Spleen (tissue), 7 donors: ENCODE measurements at regions not wholly inside any gene's neighbourhood (a gene's known extent, or its start where the extent isn't known, plus 50 kb on each side); places are given as distances from the start of the nearest gene placed in this dataset.

Source experiments
- POLR2A ChIP-seq, 3 donors: fragments of 450-650 bp; IDR thresholded peaks; one replicate each; pipeline ENCODE4 v1.5.1; 2017; ENCODE audit warnings: antibody characterized with exemption in 3 of 3, mild to moderate bottlenecking in 1 of 3
- POLR2AphosphoS5 ChIP-seq, 3 donors: sonication (generic); formaldehyde crosslinking; IDR thresholded peaks; one replicate each; pipeline ENCODE4 v1.5.1; 2017; ENCODE audit warnings: antibody characterized with exemption in 3 of 3
- TF ChIP-seq, protein P1 (sequence below), 11 experiments: fragments of 200-600 bp in 7 of 11; fragments of 450-650 bp in 4 of 11; sonication (generic) in 4 of 11; IDR thresholded peaks in 8 of 11; conservative IDR thresholded peaks in 3 of 11; 1 replicate in 7 of 11; 2 replicates in 4 of 11; pipeline versions ENCODE4 v1.4.0 to v1.8.0; 2016 to 2021; ENCODE audit warnings: antibody characterized with exemption in 11 of 11, inconsistent platforms in 4 of 11, mild to moderate bottlenecking in 1 of 11
- donor health status: DM: no; HTN: no; CAD: no; lungs with moderate emphysema.
- donor health status: DM: no; HTN: no; CAD: no.
- donor health status: DM: no; HTN: no; CAD: no.

GRCh38 chr12:5280086-5280485 is 151.8 kb upstream of the NTF3 start:
- TF ChIP-seq, protein P1, sequence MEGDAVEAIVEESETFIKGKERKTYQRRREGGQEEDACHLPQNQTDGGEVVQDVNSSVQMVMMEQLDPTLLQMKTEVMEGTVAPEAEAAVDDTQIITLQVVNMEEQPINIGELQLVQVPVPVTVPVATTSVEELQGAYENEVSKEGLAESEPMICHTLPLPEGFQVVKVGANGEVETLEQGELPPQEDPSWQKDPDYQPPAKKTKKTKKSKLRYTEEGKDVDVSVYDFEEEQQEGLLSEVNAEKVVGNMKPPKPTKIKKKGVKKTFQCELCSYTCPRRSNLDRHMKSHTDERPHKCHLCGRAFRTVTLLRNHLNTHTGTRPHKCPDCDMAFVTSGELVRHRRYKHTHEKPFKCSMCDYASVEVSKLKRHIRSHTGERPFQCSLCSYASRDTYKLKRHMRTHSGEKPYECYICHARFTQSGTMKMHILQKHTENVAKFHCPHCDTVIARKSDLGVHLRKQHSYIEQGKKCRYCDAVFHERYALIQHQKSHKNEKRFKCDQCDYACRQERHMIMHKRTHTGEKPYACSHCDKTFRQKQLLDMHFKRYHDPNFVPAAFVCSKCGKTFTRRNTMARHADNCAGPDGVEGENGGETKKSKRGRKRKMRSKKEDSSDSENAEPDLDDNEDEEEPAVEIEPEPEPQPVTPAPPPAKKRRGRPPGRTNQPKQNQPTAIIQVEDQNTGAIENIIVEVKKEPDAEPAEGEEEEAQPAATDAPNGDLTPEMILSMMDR (IDR thresholded peaks at IDR 0.05 in 8 of 11, conservative IDR thresholded peaks at IDR 0.05 in 3 of 11), result no peak
- TF ChIP-seq POLR2AphosphoS5 (IDR thresholded peaks at IDR 0.05) (no peak), POLR2A (IDR thresholded peaks at IDR 0.05) (no peak)
